Neutrophil (primary cell): ENCODE measurements at regions not wholly inside any gene's neighbourhood (a gene's known extent, or its start where the extent isn't known, plus 50 kb on each side); places are given as distances from the start of the nearest gene placed in this dataset.

Experiments
- H3K27ac ChIP-seq: fragments of 200-600 bp; sonication (generic); 2 replicates; pipeline ENCODE4 v1.5.1; 2016; ENCODE audit warnings: mild to moderate bottlenecking, moderate library complexity
- H3K27me3 ChIP-seq: fragments of 200-600 bp; sonication (generic); 2 replicates; pipeline ENCODE4 v1.6.0; 2016; ENCODE audit warnings: mild to moderate bottlenecking
- H3K36me3 ChIP-seq: fragments of 200-600 bp; sonication (generic); 2 replicates; pipeline ENCODE4 v1.5.1; 2017
- H3K4me1 ChIP-seq, 2 experiments: fragments of 200-600 bp in 1 of 2; sonication (generic) in 1 of 2; 1 replicate in 1 of 2; 2 replicates in 1 of 2; pipeline versions ENCODE4 v1.5.1 to v1.6.1; 2013 to 2016; ENCODE audit warnings: low read depth in 1 of 2, low read length in 1 of 2, mild to moderate bottlenecking in 1 of 2, moderate library complexity in 1 of 2; ENCODE audit not compliant: control insufficient read depth in 1 of 2, insufficient read depth in 1 of 2
- H3K4me3 ChIP-seq, 2 experiments: fragments of 200-600 bp in 1 of 2; sonication (generic) in 1 of 2; 1 replicate in 1 of 2; 2 replicates in 1 of 2; pipeline ENCODE4 v1.5.1; 2013 to 2016; ENCODE audit warnings: low read depth in 1 of 2, low read length in 1 of 2, mild to moderate bottlenecking in 1 of 2, moderate library complexity in 1 of 2
- H3K9me3 ChIP-seq: fragments of 200-600 bp; sonication (generic); 2 replicates; pipeline ENCODE4 v1.5.1; 2016
- TF ChIP-seq, protein P1 (sequence below): fragments of 200-600 bp; sonication (generic); IDR thresholded peaks from 2 replicates; pipeline ENCODE4 v1.5.1; 2016; ENCODE audit warnings: antibody characterized with exemption

DNA sequence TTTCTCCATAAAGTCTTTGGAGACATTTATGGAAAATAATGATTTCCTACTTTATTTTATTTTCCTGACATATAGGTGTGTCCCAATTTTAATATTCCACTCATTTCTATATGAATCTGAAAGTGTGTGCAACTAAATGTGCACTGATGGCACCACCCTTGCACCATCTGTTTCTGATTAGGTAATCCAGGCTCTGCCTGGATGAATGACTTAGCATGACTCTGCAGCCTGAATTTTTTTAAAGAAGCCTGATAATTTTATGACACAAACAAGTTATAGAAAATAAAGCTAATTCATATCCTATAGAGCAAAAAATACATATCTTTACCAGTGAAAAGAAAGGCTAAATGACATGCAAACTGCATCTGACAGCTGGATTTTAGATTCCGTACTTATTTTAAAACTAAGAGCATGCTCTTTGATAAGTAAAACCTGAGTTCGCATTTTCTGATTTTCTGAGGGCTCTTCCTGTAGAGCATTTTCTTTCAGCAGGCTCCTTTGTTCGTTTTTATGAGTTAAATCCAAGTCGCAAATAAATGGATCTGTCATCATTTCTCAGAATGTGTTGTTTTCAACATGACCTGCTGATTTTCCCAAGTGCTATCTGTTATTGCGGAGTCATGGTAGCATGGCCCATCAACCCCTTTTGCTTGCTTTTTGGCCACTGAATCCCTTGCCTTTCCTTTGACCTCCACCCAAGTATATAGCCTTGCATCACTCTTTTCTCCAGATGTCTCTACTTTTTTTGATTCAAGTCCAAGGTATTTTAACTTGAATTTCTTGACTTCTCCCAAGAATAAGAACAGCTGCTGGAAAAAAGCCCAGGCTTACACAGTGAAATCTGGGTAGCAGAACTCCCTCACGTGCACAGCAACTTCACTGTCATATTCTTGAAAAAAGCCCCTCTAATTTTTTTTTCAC, 52.8 kb upstream of the LYPLAL1 start:
- Histone ChIP-seq H3K27ac (peak overlapping the region; percentile 57), H3K4me3 (no peak overlapping the region)

DNA sequence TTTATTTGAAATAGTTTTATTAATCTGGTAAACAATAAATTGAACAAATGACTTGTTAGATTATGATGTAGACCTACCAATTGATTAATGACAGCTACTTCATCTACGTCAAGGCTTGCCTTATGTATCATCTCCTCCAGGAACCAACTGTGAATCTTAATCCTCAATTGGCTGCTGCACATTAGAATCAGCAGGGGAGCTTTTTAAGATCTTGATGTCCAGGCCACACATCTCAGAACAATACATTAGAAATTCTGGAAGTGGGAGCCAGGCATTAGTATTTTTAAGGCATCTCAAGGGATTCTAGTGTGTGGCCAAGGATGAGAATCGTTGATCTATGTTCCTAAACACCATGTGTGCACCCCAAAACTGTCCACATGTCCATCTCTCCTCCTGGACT, 52.0 kb upstream of the LYPLAL1 start:
- no peaks in the 10 kb centered on the region for H3K9me3 ChIP-seq
- TF ChIP-seq, protein P1, sequence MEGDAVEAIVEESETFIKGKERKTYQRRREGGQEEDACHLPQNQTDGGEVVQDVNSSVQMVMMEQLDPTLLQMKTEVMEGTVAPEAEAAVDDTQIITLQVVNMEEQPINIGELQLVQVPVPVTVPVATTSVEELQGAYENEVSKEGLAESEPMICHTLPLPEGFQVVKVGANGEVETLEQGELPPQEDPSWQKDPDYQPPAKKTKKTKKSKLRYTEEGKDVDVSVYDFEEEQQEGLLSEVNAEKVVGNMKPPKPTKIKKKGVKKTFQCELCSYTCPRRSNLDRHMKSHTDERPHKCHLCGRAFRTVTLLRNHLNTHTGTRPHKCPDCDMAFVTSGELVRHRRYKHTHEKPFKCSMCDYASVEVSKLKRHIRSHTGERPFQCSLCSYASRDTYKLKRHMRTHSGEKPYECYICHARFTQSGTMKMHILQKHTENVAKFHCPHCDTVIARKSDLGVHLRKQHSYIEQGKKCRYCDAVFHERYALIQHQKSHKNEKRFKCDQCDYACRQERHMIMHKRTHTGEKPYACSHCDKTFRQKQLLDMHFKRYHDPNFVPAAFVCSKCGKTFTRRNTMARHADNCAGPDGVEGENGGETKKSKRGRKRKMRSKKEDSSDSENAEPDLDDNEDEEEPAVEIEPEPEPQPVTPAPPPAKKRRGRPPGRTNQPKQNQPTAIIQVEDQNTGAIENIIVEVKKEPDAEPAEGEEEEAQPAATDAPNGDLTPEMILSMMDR, result no peak
- no peak overlapping the region for H3K4me3 ChIP-seq
- H3K27me3 ChIP-seq, result no peaks in the 10 kb centered on the region
- no peak overlapping the region for H3K27ac ChIP-seq
- peaks cover 12 to 23% of the 10 kb centered on the region in 2 experiments for H3K4me1 ChIP-seq
- H3K36me3 ChIP-seq, result no peaks in the 10 kb centered on the region

More for the DNA sequence above, 52.8 kb upstream of the LYPLAL1 start:
- Histone ChIP-seq H3K9me3 (no peaks in the 10 kb centered on the region), H3K27me3 (no peaks in the 10 kb centered on the region), H3K36me3 (no peaks in the 10 kb centered on the region), H3K4me1 (peaks cover 12 to 23% of the 10 kb centered on the region in 2 experiments)
- TF ChIP-seq, protein P1, result no peak

DNA sequence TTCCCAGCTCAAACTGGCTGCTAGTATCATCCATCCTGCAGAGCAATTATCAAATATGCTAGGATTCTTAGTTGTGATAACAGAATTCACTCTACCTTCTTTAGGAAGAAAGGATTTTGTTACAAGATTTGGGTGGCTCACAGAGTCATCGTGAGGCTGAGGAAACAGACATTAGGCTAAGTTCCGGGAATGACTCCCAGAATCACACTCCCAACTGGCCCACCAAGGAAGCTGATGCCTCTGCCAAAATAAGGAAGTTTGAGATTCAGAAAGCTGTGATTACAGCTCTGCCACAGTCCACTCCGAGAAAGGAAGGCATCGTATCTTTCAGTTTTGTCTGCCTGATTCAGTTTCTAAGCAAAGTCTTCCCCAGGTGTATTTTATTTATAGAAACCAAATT, 50.6 kb upstream of the LYPLAL1 start:
- H3K4me1 ChIP-seq, result peaks cover 12 to 23% of the 10 kb centered on the region in 2 experiments
- no peaks in the 10 kb centered on the region for H3K9me3 ChIP-seq
- no peaks in the 10 kb centered on the region for H3K36me3 ChIP-seq
- no peaks in the 10 kb centered on the region for H3K27me3 ChIP-seq
- TF ChIP-seq, protein P1, result no peak
- no peak overlapping the region for H3K4me3 ChIP-seq
- H3K27ac ChIP-seq, result no peak overlapping the region
